ENCODE measurements at regions not wholly inside any gene's neighbourhood (a gene's known extent, or its start where the extent isn't known, plus 50 kb on each side); places are given as distances from the start of the nearest gene placed in this dataset.

GRCh38 chr4:20616313-20616712 lies 83.9 kb upstream of the PACRGL start:
- Mint-ChIP-seq H3K27ac (ENCODE audit: low read depth, unreplicated experiment) (no peak overlapping the region), H3K27me3 (ENCODE audit: insufficient read depth, unreplicated experiment) (no peaks in the 10 kb centered on the region), H3K9me3 (ENCODE audit: unreplicated experiment) (no peaks in the 10 kb centered on the region), H3K36me3 (ENCODE audit: insufficient read depth, unreplicated experiment) (peaks cover 7% of the 10 kb centered on the region), H3K4me1 (ENCODE audit: insufficient read depth, unreplicated experiment) (peaks cover 21% of the 10 kb centered on the region), H3K4me3 (ENCODE audit: unreplicated experiment) (no peak overlapping the region)
- no peak for TF ChIP-seq CTCF (IDR thresholded peaks at IDR 0.05; ENCODE audit: unreplicated experiment)
- ChIA-PET POLR2A (interaction anchor here (1.0 kb wide), 1 partner anchor 10 kb away, joined by 3 read pairs; no protein-coding TSS in a partner anchor), CTCF (interaction anchor here (0.5 to 0.7 kb wide), 2 partner anchors 303 to 1729 kb away, joined by 3 to 5 read pairs; no protein-coding TSS in a partner anchor)
- intact Hi-C loops (cut with micrococcal nuclease): no loop called here
- BruUV-seq (replicated peaks): no TSS peak
- DNase-seq (ENCODE audit: unreplicated experiment): no peak

GRCh38 chr4:20616848-20617247 lies 83.4 kb upstream of the PACRGL start:
- Mint-ChIP-seq H3K27ac (ENCODE audit: low read depth, unreplicated experiment) (no peak overlapping the region), H3K27me3 (ENCODE audit: insufficient read depth, unreplicated experiment) (no peaks in the 10 kb centered on the region), H3K4me1 (ENCODE audit: insufficient read depth, unreplicated experiment) (peaks cover 21% of the 10 kb centered on the region), H3K4me3 (ENCODE audit: unreplicated experiment) (no peak overlapping the region), H3K9me3 (ENCODE audit: unreplicated experiment) (no peaks in the 10 kb centered on the region), H3K36me3 (ENCODE audit: insufficient read depth, unreplicated experiment) (peaks cover 7% of the 10 kb centered on the region)
- no peak for DNase-seq (ENCODE audit: unreplicated experiment)
- intact Hi-C loops (cut with micrococcal nuclease): no loop called here
- BruUV-seq (replicated peaks): no TSS peak
- POLR2A ChIA-PET: interaction anchor here (1.0 kb wide), 1 partner anchor 9 kb away, joined by 3 read pairs; no protein-coding TSS in a partner anchor
- CTCF ChIA-PET: no interaction called here
- TF ChIP-seq CTCF (IDR thresholded peaks at IDR 0.05; ENCODE audit: unreplicated experiment): no peak

- no peak for TF ChIP-seq CTCF (IDR thresholded peaks at IDR 0.05; ENCODE audit: unreplicated experiment)
- ChIA-PET CTCF (interaction anchor here (0.6 kb wide), 1 partner anchor 223 kb away, joined by 3 read pairs; no protein-coding TSS in a partner anchor), POLR2A (no interaction called here)
- intact Hi-C loops (cut with micrococcal nuclease): no loop called here
- no peak for DNase-seq (ENCODE audit: unreplicated experiment)
- H3K4me3 Mint-ChIP-seq (ENCODE audit: unreplicated experiment): no peak overlapping the region
- H3K27ac Mint-ChIP-seq (ENCODE audit: low read depth, unreplicated experiment): no peak overlapping the region
- BruUV-seq (replicated peaks): no TSS peak
- no peaks in the 10 kb centered on the region for H3K9me3 Mint-ChIP-seq (ENCODE audit: unreplicated experiment)
- H3K4me1 Mint-ChIP-seq (ENCODE audit: insufficient read depth, unreplicated experiment): peaks cover 21% of the 10 kb centered on the region
- H3K36me3 Mint-ChIP-seq (ENCODE audit: insufficient read depth, unreplicated experiment): peaks cover 7% of the 10 kb centered on the region
- H3K27me3 Mint-ChIP-seq (ENCODE audit: insufficient read depth, unreplicated experiment): no peaks in the 10 kb centered on the region
Measured at GRCh38 chr4:20617678-20618396, 82.4 kb upstream of the PACRGL start.

- Mint-ChIP-seq H3K4me1 (ENCODE audit: insufficient read depth, unreplicated experiment) (peaks cover 21% of the 10 kb centered on the region), H3K4me3 (ENCODE audit: unreplicated experiment) (no peak overlapping the region), H3K36me3 (ENCODE audit: insufficient read depth, unreplicated experiment) (peaks cover 7% of the 10 kb centered on the region), H3K27ac (ENCODE audit: low read depth, unreplicated experiment) (no peak overlapping the region), H3K9me3 (ENCODE audit: unreplicated experiment) (no peaks in the 10 kb centered on the region), H3K27me3 (ENCODE audit: insufficient read depth, unreplicated experiment) (no peaks in the 10 kb centered on the region)
- no peak for TF ChIP-seq CTCF (IDR thresholded peaks at IDR 0.05; ENCODE audit: unreplicated experiment)
- CTCF ChIA-PET: no interaction called here
- no TSS peak for BruUV-seq (replicated peaks)
- intact Hi-C loops (cut with micrococcal nuclease): no loop called here
- DNase-seq (ENCODE audit: unreplicated experiment): no peak
- POLR2A ChIA-PET: interaction anchor here (0.6 kb wide), 1 partner anchor 37 kb away, joined by 3 read pairs; no protein-coding TSS in a partner anchor
Measured at GRCh38 chr4:20618731-20619130, 81.5 kb upstream of the PACRGL start.
